NCI-H2227 (cell line): ENCODE measurements at regions not wholly inside any gene's neighbourhood (a gene's known extent, or its start where the extent isn't known, plus 50 kb on each side); places are given as distances from the start of the nearest gene placed in this dataset.

Source experiments
- DNase-seq: peaks from one replicate; lab custom pipeline; 2025; ENCODE audit not compliant: unreplicated experiment; lab: John Stamatoyannopoulos, UW

- no peak for DNase-seq
Measured at GRCh38 chr10:10120671-10121070, 897.0 kb upstream of the CELF2 start.

GRCh38 chr10:10125676-10126075, 892.0 kb upstream of the CELF2 start:
- DNase-seq, result no peak

GRCh38 chr10:10126218-10126617, 891.5 kb upstream of the CELF2 start:
- no peak for DNase-seq

- DNase-seq, result no peak
Measured at GRCh38 chr10:10128387-10128786, 889.3 kb upstream of the CELF2 start.

- no peak for DNase-seq
Measured at GRCh38 chr10:10130686-10131085, 887.0 kb upstream of the CELF2 start.

- no peak for DNase-seq
Measured at GRCh38 chr10:10132009-10132408, 885.7 kb upstream of the CELF2 start.

- DNase-seq, result no peak
Measured at GRCh38 chr10:10133281-10133680, 884.4 kb upstream of the CELF2 start.

GRCh38 chr10:10138685-10139084, 879.0 kb upstream of the CELF2 start:
- DNase-seq, result no peak

GRCh38 chr10:10141782-10142382, 875.8 kb upstream of the CELF2 start:
- no peak for DNase-seq

- no peak for DNase-seq
Measured at GRCh38 chr10:10146604-10147003, 871.1 kb upstream of the CELF2 start.

- no peak for DNase-seq
Measured at GRCh38 chr10:10149899-10150298, 867.8 kb upstream of the CELF2 start.

GRCh38 chr10:10156917-10157600, 860.6 kb upstream of the CELF2 start:
- no peak for DNase-seq

- no peak for DNase-seq
Measured at GRCh38 chr10:10160821-10161312, 856.8 kb upstream of the CELF2 start.

GRCh38 chr10:10164848-10165247, 852.8 kb upstream of the CELF2 start:
- DNase-seq, result no peak

- DNase-seq, result no peak
Measured at GRCh38 chr10:10165415-10165814, 852.3 kb upstream of the CELF2 start.

GRCh38 chr10:10178476-10178875, 839.2 kb upstream of the CELF2 start:
- DNase-seq, result no peak

- no peak for DNase-seq
Measured at GRCh38 chr10:10193848-10194247, 823.8 kb upstream of the CELF2 start.

GRCh38 chr10:10196701-10197100, 821.0 kb upstream of the CELF2 start:
- no peak for DNase-seq

- DNase-seq, result no peak
Measured at GRCh38 chr10:10197423-10197822, 820.2 kb upstream of the CELF2 start.

- no peak for DNase-seq
Measured at GRCh38 chr10:10198363-10198762, 819.3 kb upstream of the CELF2 start.

GRCh38 chr10:10204415-10204814, 813.3 kb upstream of the CELF2 start:
- DNase-seq, result no peak

- no peak for DNase-seq
Measured at GRCh38 chr10:10205906-10206305, 811.8 kb upstream of the CELF2 start.

- no peak for DNase-seq
Measured at GRCh38 chr10:10207538-10207937, 810.1 kb upstream of the CELF2 start.
